ENCODE measurements at regions not wholly inside any gene's neighbourhood (a gene's known extent, or its start where the extent isn't known, plus 50 kb on each side); places are given as distances from the start of the nearest gene placed in this dataset.

- Histone ChIP-seq H3K4me2 (ENCODE audit: low read length) (no peak overlapping the region), H3K36me3 (ENCODE audit: control insufficient read depth, low read length) (no peaks in the 10 kb centered on the region), H3K4me3 (ENCODE audit: low read length) (no peak overlapping the region), H3K27me3 (ENCODE audit: control insufficient read depth, low read length) (no peaks in the 10 kb centered on the region), H3F3A (ENCODE audit: control insufficient read depth, insufficient read depth) (no peaks in the 10 kb centered on the region), H3K27ac (ENCODE audit: low read depth, low read length) (no peak overlapping the region), H3K79me2 (ENCODE audit: control insufficient read depth, low read length) (no peaks in the 10 kb centered on the region), H3K4me1 (ENCODE audit: control insufficient read depth, low read length) (no peaks in the 10 kb centered on the region), H3K9me3 (ENCODE audit: control insufficient read depth, insufficient read depth, low read length) (no peaks in the 10 kb centered on the region), H3K9me2 (replicated peaks; ENCODE audit: control insufficient read depth, low read length) (no peaks in the 10 kb centered on the region), H4K20me1 (ENCODE audit: control insufficient read depth, insufficient read depth, low read depth, low read length) (no peaks in the 10 kb centered on the region)
- no peak for TF ChIP-seq EZH2phosphoT487 (IDR thresholded peaks at IDR 0.05; ENCODE audit: borderline replicate concordance, low read length)
- TF ChIP-seq, protein P1, sequence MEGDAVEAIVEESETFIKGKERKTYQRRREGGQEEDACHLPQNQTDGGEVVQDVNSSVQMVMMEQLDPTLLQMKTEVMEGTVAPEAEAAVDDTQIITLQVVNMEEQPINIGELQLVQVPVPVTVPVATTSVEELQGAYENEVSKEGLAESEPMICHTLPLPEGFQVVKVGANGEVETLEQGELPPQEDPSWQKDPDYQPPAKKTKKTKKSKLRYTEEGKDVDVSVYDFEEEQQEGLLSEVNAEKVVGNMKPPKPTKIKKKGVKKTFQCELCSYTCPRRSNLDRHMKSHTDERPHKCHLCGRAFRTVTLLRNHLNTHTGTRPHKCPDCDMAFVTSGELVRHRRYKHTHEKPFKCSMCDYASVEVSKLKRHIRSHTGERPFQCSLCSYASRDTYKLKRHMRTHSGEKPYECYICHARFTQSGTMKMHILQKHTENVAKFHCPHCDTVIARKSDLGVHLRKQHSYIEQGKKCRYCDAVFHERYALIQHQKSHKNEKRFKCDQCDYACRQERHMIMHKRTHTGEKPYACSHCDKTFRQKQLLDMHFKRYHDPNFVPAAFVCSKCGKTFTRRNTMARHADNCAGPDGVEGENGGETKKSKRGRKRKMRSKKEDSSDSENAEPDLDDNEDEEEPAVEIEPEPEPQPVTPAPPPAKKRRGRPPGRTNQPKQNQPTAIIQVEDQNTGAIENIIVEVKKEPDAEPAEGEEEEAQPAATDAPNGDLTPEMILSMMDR (IDR thresholded peaks at IDR 0.05; ENCODE audit: low read depth, low read length, poor library complexity, severe bottlenecking): no peak
Measured at GRCh38 chr13:55673910-55674309, 1466.8 kb upstream of the PRR20A start.

DNA sequence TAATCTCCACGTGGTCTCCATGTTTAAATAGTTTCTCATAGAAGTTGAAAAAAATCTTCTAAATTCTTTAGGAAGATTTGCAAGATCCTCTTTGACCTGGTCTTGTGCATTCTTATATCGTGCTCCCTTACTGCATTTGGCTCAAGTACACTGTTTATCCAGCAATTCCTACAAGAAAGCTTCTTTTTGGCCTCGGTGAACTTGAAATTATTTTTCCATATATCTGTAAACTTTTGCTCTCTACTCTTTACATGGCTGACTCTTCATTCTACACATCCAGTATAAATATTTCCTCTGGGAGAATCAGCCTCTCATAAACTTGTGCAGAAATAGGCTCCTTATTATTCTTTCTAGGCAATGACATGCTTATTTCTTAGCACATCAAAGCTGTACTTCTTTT is 1457.9 kb upstream of the PRR20A start:
- no peaks in the 10 kb centered on the region for H3K9me3 ChIP-seq (ENCODE audit: control insufficient read depth, insufficient read depth, low read length)
- no peak overlapping the region for H3K27ac ChIP-seq (ENCODE audit: low read depth, low read length)
- H3F3A ChIP-seq (ENCODE audit: control insufficient read depth, insufficient read depth): no peaks in the 10 kb centered on the region
- H4K20me1 ChIP-seq (ENCODE audit: control insufficient read depth, insufficient read depth, low read depth, low read length): no peaks in the 10 kb centered on the region
- no peaks in the 10 kb centered on the region for H3K27me3 ChIP-seq (ENCODE audit: control insufficient read depth, low read length)
- no peaks in the 10 kb centered on the region for H3K4me1 ChIP-seq (ENCODE audit: control insufficient read depth, low read length)
- no peaks in the 10 kb centered on the region for H3K79me2 ChIP-seq (ENCODE audit: control insufficient read depth, low read length)
- no peaks in the 10 kb centered on the region for H3K36me3 ChIP-seq (ENCODE audit: control insufficient read depth, low read length)
- TF ChIP-seq EZH2phosphoT487 (IDR thresholded peaks at IDR 0.05; ENCODE audit: borderline replicate concordance, low read length): no peak
- TF ChIP-seq, protein P1 (IDR thresholded peaks at IDR 0.05; ENCODE audit: low read depth, low read length, poor library complexity, severe bottlenecking): no peak
- H3K4me2 ChIP-seq (ENCODE audit: low read length): no peak overlapping the region
- no peak overlapping the region for H3K4me3 ChIP-seq (ENCODE audit: low read length)
- no peaks in the 10 kb centered on the region for H3K9me2 ChIP-seq (replicated peaks; ENCODE audit: control insufficient read depth, low read length)

- Histone ChIP-seq H3F3A (ENCODE audit: control insufficient read depth, insufficient read depth) (no peaks in the 10 kb centered on the region), H3K4me2 (ENCODE audit: low read length) (no peak overlapping the region), H3K79me2 (ENCODE audit: control insufficient read depth, low read length) (no peaks in the 10 kb centered on the region), H3K9me2 (replicated peaks; ENCODE audit: control insufficient read depth, low read length) (no peaks in the 10 kb centered on the region), H3K4me3 (ENCODE audit: low read length) (no peak overlapping the region), H3K9me3 (ENCODE audit: control insufficient read depth, insufficient read depth, low read length) (no peaks in the 10 kb centered on the region), H3K4me1 (ENCODE audit: control insufficient read depth, low read length) (no peaks in the 10 kb centered on the region), H3K36me3 (ENCODE audit: control insufficient read depth, low read length) (no peaks in the 10 kb centered on the region), H3K27ac (ENCODE audit: low read depth, low read length) (no peak overlapping the region), H4K20me1 (ENCODE audit: control insufficient read depth, insufficient read depth, low read depth, low read length) (no peaks in the 10 kb centered on the region), H3K27me3 (ENCODE audit: control insufficient read depth, low read length) (no peaks in the 10 kb centered on the region)
- no peak for TF ChIP-seq EZH2phosphoT487 (IDR thresholded peaks at IDR 0.05; ENCODE audit: borderline replicate concordance, low read length)
- TF ChIP-seq, protein P1 (IDR thresholded peaks at IDR 0.05; ENCODE audit: low read depth, low read length, poor library complexity, severe bottlenecking): no peak
Measured at GRCh38 chr13:55705526-55705925, 1435.2 kb upstream of the PRR20A start.

- Histone ChIP-seq H3K27me3 (ENCODE audit: control insufficient read depth, low read length) (no peaks in the 10 kb centered on the region), H4K20me1 (ENCODE audit: control insufficient read depth, insufficient read depth, low read depth, low read length) (no peaks in the 10 kb centered on the region), H3K9me3 (ENCODE audit: control insufficient read depth, insufficient read depth, low read length) (no peaks in the 10 kb centered on the region), H3K4me1 (ENCODE audit: control insufficient read depth, low read length) (no peaks in the 10 kb centered on the region), H3K4me3 (ENCODE audit: low read length) (no peak overlapping the region), H3K27ac (ENCODE audit: low read depth, low read length) (no peak overlapping the region), H3K4me2 (ENCODE audit: low read length) (no peak overlapping the region), H3K79me2 (ENCODE audit: control insufficient read depth, low read length) (no peaks in the 10 kb centered on the region), H3K9me2 (replicated peaks; ENCODE audit: control insufficient read depth, low read length) (no peaks in the 10 kb centered on the region), H3K36me3 (ENCODE audit: control insufficient read depth, low read length) (no peaks in the 10 kb centered on the region), H3F3A (ENCODE audit: control insufficient read depth, insufficient read depth) (no peaks in the 10 kb centered on the region)
- TF ChIP-seq, protein P1 (IDR thresholded peaks at IDR 0.05; ENCODE audit: low read depth, low read length, poor library complexity, severe bottlenecking): no peak
Measured at GRCh38 chr13:55705971-55706370, 1434.7 kb upstream of the PRR20A start.
